OCI-LY1 (cell line): ENCODE measurements at regions not wholly inside any gene's neighbourhood (a gene's known extent, or its start where the extent isn't known, plus 50 kb on each side); places are given as distances from the start of the nearest gene placed in this dataset.

ENCODE experiments used
- CTCF ChIP-seq: fragments of 200-600 bp; sonication (generic), shearing (Covaris generic); IDR thresholded peaks from 2 replicates; pipeline ENCODE4 v1.5.1; 2017; ENCODE audit warnings: mild to moderate bottlenecking, antibody characterized with exemption, low read length, moderate library complexity, mixed read lengths
- EZH2 ChIP-seq: fragments of 200-600 bp; sonication (generic), shearing (Covaris generic); IDR thresholded peaks from 2 replicates; pipeline ENCODE4 v1.8.0; 2017; ENCODE audit warnings: borderline replicate concordance, mixed run types, mild to moderate bottlenecking, antibody characterized with exemption, low read length, moderate library complexity, mixed read lengths

- no peak for TF ChIP-seq CTCF
- TF ChIP-seq EZH2 = no peak
These were observed 60.8 kb upstream of the POU2AF1 start for GRCh38 chr11:111439901-111440300.
